ENCODE measurements at regions not wholly inside any gene's neighbourhood (a gene's known extent, or its start where the extent isn't known, plus 50 kb on each side); places are given as distances from the start of the nearest gene placed in this dataset.

DNA sequence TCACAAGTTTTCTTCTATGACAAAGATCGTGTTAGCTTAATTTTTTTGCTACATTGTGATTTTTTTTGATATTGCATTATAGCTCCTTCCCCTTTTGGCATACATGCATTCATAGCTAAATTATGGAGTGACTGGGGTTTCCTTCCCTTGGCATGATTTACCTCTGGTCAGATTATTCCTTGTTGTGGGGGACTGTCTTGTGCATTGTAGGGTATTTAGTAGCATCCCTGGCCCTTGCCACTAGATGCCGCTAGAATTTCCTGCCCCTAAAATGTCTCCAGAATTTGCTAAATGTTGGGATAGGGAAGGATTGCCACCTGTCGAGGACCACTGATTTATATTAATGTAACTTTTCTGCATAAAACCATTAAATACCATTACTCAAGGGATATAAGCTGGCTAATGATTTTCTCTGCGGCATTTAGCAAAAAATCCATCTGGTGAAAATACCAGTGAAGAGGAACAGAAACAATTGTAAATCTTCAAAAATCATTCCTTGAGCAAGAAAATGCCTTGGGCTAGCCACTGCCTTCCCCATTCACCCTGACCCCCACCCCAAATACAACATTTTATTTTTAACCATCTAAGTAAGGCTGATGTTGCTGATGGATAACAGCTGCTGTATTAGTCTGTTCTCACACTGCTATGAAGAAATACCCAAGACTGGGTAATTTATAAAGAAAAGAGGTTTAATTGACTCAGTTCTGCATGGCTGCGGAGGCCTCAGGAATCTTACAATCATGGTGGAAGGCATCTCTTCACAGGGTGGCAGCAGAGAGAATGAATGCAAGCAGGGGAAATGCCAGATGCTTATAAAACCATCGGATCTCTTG is 195.2 kb downstream of the MAP2K6 start:
- TF ChIP-seq EP300 (IDR thresholded peaks at IDR 0.05): no peak
- TF ChIP-seq, protein P1, sequence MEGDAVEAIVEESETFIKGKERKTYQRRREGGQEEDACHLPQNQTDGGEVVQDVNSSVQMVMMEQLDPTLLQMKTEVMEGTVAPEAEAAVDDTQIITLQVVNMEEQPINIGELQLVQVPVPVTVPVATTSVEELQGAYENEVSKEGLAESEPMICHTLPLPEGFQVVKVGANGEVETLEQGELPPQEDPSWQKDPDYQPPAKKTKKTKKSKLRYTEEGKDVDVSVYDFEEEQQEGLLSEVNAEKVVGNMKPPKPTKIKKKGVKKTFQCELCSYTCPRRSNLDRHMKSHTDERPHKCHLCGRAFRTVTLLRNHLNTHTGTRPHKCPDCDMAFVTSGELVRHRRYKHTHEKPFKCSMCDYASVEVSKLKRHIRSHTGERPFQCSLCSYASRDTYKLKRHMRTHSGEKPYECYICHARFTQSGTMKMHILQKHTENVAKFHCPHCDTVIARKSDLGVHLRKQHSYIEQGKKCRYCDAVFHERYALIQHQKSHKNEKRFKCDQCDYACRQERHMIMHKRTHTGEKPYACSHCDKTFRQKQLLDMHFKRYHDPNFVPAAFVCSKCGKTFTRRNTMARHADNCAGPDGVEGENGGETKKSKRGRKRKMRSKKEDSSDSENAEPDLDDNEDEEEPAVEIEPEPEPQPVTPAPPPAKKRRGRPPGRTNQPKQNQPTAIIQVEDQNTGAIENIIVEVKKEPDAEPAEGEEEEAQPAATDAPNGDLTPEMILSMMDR (IDR thresholded peaks at IDR 0.05): peak in 3 of 6 experiments; percentile 31 to 45 (median 41)
- Histone ChIP-seq H3K27me3 (no peaks in the 10 kb centered on the region), H3K4me1 (peaks cover 4 to 25% (median 13%) of the 10 kb centered on the region in 4 donors), H3K36me3 (no peaks in the 10 kb centered on the region), H3K27ac (no peak overlapping the region), H3K4me3 (no peak overlapping the region), H3K9me3 (no peaks in the 10 kb centered on the region)
- no peak for DNase-seq
- WGBS, 2 donors: 49 to 58% methylated on average over 6 of the region's 6 CpGs
- ATAC-seq (ENCODE audit: low FRiP score in 2 of 2): peak in 1 of 2 donors; percentile 35

DNA sequence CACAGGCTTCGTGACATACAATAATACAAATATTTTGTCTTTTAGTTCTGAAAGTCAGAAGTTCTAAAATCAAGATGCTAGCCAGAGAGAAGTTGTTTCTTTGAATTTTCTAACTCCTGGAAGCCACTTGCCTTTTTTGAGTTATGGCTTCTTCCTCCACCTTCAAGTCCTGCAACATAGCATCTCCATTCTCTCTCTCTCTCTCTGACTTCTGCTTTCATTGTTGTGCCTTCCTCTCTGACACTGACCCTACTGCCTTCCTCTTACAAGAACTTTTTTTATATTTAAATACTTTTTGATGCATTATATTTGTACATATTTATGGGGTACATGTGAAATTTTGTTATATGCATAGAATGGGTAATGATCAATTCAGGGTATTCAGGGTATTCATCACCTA is 205.9 kb downstream of the MAP2K6 start:
- ATAC-seq (ENCODE audit: low FRiP score in 2 of 2) (no peak), DNase-seq (no peak)
- Histone ChIP-seq H3K27me3 (no peaks in the 10 kb centered on the region), H3K4me3 (no peak overlapping the region), H3K27ac (no peak overlapping the region), H3K4me1 (no peaks in the 10 kb centered on the region), H3K36me3 (no peaks in the 10 kb centered on the region), H3K9me3 (no peaks in the 10 kb centered on the region)
- 58 to 68% methylated on average over 1 of the region's 1 CpG for WGBS, 2 donors
- TF ChIP-seq, protein P1 (IDR thresholded peaks at IDR 0.05): no peak
- TF ChIP-seq EP300 (IDR thresholded peaks at IDR 0.05) (no peak), POLR2AphosphoS5 (IDR thresholded peaks at IDR 0.05) (no peak), POLR2A (IDR thresholded peaks at IDR 0.05) (no peak)

DNA sequence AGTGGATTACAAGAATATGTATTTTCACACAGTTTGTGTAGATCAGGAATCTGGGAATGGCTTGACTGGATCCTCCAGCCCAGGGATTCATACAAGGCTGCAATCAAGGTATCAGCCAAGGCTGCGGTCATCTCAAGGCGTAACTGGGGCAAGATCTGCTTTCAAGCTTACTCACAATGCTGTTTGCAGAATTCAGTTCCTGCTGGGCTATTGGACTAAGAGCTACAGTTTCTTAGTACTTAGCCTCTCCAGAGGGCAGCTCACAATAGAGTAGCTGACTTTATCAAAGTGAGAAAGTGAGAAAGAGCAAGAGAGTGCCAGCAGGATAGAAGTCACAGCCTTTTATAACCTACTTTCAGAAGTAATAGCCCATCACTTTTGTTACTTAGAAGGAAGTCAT is 211.0 kb downstream of the MAP2K6 start:
- H3K9me3 ChIP-seq: no peaks in the 10 kb centered on the region
- no peak overlapping the region for H3K27ac ChIP-seq
- no peak for ATAC-seq (ENCODE audit: low FRiP score in 2 of 2)
- no peaks in the 10 kb centered on the region for H3K4me1 ChIP-seq
- DNase-seq: no peak
- H3K27me3 ChIP-seq: no peaks in the 10 kb centered on the region
- 41 to 86% methylated on average over 2 of the region's 2 CpGs for WGBS, 2 donors
- H3K4me3 ChIP-seq: no peak overlapping the region
- no peak for TF ChIP-seq EP300 (IDR thresholded peaks at IDR 0.05)
- TF ChIP-seq POLR2A (IDR thresholded peaks at IDR 0.05): no peak
- H3K36me3 ChIP-seq: no peaks in the 10 kb centered on the region

DNA sequence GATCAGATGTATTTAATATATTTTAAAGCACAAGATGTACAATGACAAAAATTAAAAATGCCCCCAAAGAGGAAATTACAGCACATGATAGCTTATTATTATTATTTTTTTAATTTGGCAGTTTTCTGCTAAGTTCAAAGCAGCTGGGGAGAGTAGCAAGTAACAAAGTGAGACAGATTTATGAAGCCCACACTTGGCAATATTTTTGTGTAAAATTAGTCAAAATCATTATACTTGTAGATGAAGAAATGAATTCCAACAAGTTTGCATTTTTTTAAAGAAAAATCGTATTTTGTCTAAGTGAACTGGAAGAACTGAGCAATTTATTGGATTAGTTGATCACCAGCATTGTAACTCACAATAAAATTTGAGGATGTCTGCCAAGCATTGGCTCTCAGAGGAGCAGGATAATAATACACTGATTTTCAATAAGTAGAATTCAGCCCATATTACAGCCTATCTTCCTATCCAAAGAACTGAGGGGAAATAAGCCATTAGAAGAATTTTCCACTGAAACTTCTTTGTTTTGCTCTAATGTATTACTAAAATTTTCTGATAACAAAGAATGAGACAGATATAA is 215.6 kb downstream of the MAP2K6 start:
- 79 to 81% methylated on average over 1 of the region's 1 CpG for WGBS, 2 donors
- no peaks in the 10 kb centered on the region for H3K36me3 ChIP-seq
- no peak overlapping the region for H3K4me3 ChIP-seq
- no peak overlapping the region for H3K27ac ChIP-seq
- no peaks in the 10 kb centered on the region for H3K9me3 ChIP-seq
- H3K27me3 ChIP-seq: no peaks in the 10 kb centered on the region
- no peak for ATAC-seq (ENCODE audit: low FRiP score in 2 of 2)
- no peaks in the 10 kb centered on the region for H3K4me1 ChIP-seq
- DNase-seq: no peak
- TF ChIP-seq POLR2A (IDR thresholded peaks at IDR 0.05) (no peak), POLR2AphosphoS5 (IDR thresholded peaks at IDR 0.05) (no peak), EP300 (IDR thresholded peaks at IDR 0.05) (no peak)
- TF ChIP-seq, protein P1 (IDR thresholded peaks at IDR 0.05): no peak

DNA sequence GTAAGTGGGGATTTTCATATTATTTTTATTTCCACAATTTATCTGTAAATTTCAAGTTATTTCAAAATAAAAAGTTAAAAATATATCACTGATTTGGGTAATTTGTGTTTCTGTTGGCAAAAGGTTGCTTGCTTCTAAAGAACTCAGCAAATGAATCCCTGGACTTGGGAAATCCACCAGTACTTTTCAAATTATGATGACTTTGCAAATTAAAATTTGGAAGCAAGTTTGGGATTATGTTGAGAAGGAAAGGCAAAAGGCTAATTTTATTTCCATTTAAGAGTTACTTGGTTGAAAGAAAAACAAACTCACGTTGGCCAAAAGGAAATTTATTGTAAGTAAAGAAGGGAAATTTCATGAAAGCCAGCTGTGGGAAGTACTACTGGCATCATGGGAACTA is 220.3 kb downstream of the MAP2K6 start:
- Histone ChIP-seq H3K27ac (no peak overlapping the region), H3K4me3 (no peak overlapping the region), H3K36me3 (no peaks in the 10 kb centered on the region), H3K27me3 (no peaks in the 10 kb centered on the region), H3K4me1 (no peaks in the 10 kb centered on the region), H3K9me3 (no peaks in the 10 kb centered on the region)
- DNase-seq (no peak), ATAC-seq (ENCODE audit: low FRiP score in 2 of 2) (no peak)
- TF ChIP-seq POLR2AphosphoS5 (IDR thresholded peaks at IDR 0.05): no peak
- TF ChIP-seq, protein P1 (IDR thresholded peaks at IDR 0.05): no peak
- no peak for TF ChIP-seq EP300 (IDR thresholded peaks at IDR 0.05)
- TF ChIP-seq POLR2A (IDR thresholded peaks at IDR 0.05): no peak
- WGBS, 2 donors: 45 to 63% methylated on average over 1 of the region's 1 CpG

Data from upper lobe of left lung (tissue), 6 donors.